HepG2 (cell line): ENCODE measurements at regions not wholly inside any gene's neighbourhood (a gene's known extent, or its start where the extent isn't known, plus 50 kb on each side); places are given as distances from the start of the nearest gene placed in this dataset.

ENCODE experiments used
- ATAC-seq: fragments of 200-7000 bp; cut with Tn5 transposase; 3 replicates; pipeline ENCODE4 v1.9.1; 2020; ENCODE audit warnings: mild to moderate bottlenecking, moderate library complexity
- BruUV-seq: library from RNA; stranded (reverse); fragments of 400-500 nt; replicated peaks from 2 replicates; lab custom pipeline; 2021; lab: Mats Ljungman, UMichigan
- CTCF ChIA-PET: fragments of 300-600 bp; formaldehyde crosslinking; extraction: SDS; loops from one replicate; lab custom pipeline; 2021; ENCODE audit warnings: low total read pairs, inconsistent platforms, low intra/inter-chr PET ratio; lab: Yijun Ruan, JAX
- POLR2A ChIA-PET: fragments of 350-600 bp; sonication (Branson Sonifier 250); formaldehyde crosslinking; loops from one replicate; lab custom pipeline; 2020; ENCODE audit warnings: antibody characterized with exemption, inconsistent platforms; lab: Yijun Ruan, JAX
- DNase-seq: peaks from one replicate; pipeline ENCODE4 v3.0.0-alpha.2; 2015; ENCODE audit warnings: low spot score
- FAIRE-seq: peaks from 3 replicates; lab custom pipeline; 2011; peaks lifted over from hg19 to GRCh38; lab: Jason Lieb, UNC
- H2AFZ ChIP-seq: one replicate; pipeline ENCODE4 v1.6.1; 2011; ENCODE audit warnings: low read length, inconsistent platforms
- H3K27ac ChIP-seq: fragments of 300-600 bp; 3 replicates; pipeline ENCODE4 v1.8.0; 2011; ENCODE audit warnings: mixed run types, mild to moderate bottlenecking, mixed read lengths, low read length, inconsistent platforms; ENCODE audit not compliant: insufficient read depth; ENCODE audit errors: extremely low read length
- H3K27me3 ChIP-seq, 2 experiments: fragments of 200-600 bp in 1 of 2; 2 replicates in 1 of 2; 3 replicates in 1 of 2; pipeline versions ENCODE4 v1.6.0 to v1.8.0; 2011; ENCODE audit warnings: low read length in 2 of 2, mild to moderate bottlenecking in 2 of 2, moderate library complexity in 2 of 2, inconsistent platforms in 1 of 2; ENCODE audit not compliant: insufficient read depth in 2 of 2, control insufficient read depth in 1 of 2
- H3K36me3 ChIP-seq, 2 experiments: fragments of 200-600 bp in 1 of 2; replicated peaks in 1 of 2; 2 replicates in 1 of 2; 3 replicates in 1 of 2; pipeline versions ENCODE4 v1.5.1 to v1.8.0; 2011; ENCODE audit warnings: low read length in 2 of 2, inconsistent platforms in 1 of 2; ENCODE audit not compliant: insufficient read depth in 2 of 2, control insufficient read depth in 1 of 2
- H3K4me1 ChIP-seq: 2 replicates; pipeline ENCODE4 v1.5.1; 2012; ENCODE audit warnings: low read length, inconsistent platforms; ENCODE audit not compliant: insufficient read depth
- H3K4me2 ChIP-seq: 2 replicates; pipeline ENCODE4 v1.6.0; 2011; ENCODE audit warnings: low read depth, low read length, inconsistent platforms
- H3K4me3 ChIP-seq, 3 experiments: fragments of 200-600 bp in 1 of 3; sonication (generic), shearing (Covaris generic) in 1 of 3; replicated peaks in 1 of 3; 2 replicates each; pipeline ENCODE4 v1.5.1; 2011 to 2016; ENCODE audit warnings: low read length in 3 of 3, inconsistent platforms in 2 of 3, low read depth in 2 of 3, mild to moderate bottlenecking in 2 of 3, control low read depth in 1 of 3, mixed read lengths in 1 of 3; ENCODE audit not compliant: insufficient read depth in 1 of 3
- H3K79me2 ChIP-seq: one replicate; pipeline ENCODE4 v1.6.1; 2011; ENCODE audit warnings: low read length, inconsistent platforms; ENCODE audit not compliant: insufficient read depth
- H3K9ac ChIP-seq: 2 replicates; pipeline ENCODE4 v1.6.0; 2011; ENCODE audit warnings: mild to moderate bottlenecking, low read depth, low read length, inconsistent platforms; ENCODE audit not compliant: insufficient read depth
- H3K9me3 ChIP-seq: 2 replicates; pipeline ENCODE4 v1.5.1; 2012; ENCODE audit warnings: mild to moderate bottlenecking, low read length
- H4K20me1 ChIP-seq: 2 replicates; pipeline ENCODE4 v1.6.0; 2011; ENCODE audit warnings: inconsistent platforms, mild to moderate bottlenecking, low read length, moderate library complexity; ENCODE audit not compliant: insufficient read depth
- EED ChIP-seq: sonication (generic); formaldehyde crosslinking; IDR thresholded peaks from 2 replicates; pipeline ENCODE4 v1.5.0; 2020; ENCODE audit warnings: mild to moderate bottlenecking, missing genetic modification reagents
- HNF4G ChIP-seq, 2 experiments: sonication (generic) in 1 of 2; formaldehyde crosslinking in 1 of 2; IDR thresholded peaks; 2 replicates each; pipeline versions ENCODE4 v1.4.0 to v1.6.1; 2011 to 2020; ENCODE audit warnings: borderline replicate concordance in 2 of 2, low read depth in 2 of 2, mild to moderate bottlenecking in 2 of 2, low read length in 1 of 2, missing genetic modification reagents in 1 of 2, moderate library complexity in 1 of 2
- MLLT10 ChIP-seq: sonication (generic); formaldehyde crosslinking; IDR thresholded peaks from 2 replicates; pipeline ENCODE4 v1.4.0; 2020; ENCODE audit warnings: missing genetic modification reagents
- NPAS2 ChIP-seq: sonication (generic); formaldehyde crosslinking; IDR thresholded peaks from 2 replicates; pipeline ENCODE4 v1.8.0; 2022; ENCODE audit warnings: mild to moderate bottlenecking, missing genetic modification reagents, borderline replicate concordance
- ZKSCAN1 ChIP-seq: fragments of 150-350 bp; IDR thresholded peaks from 2 replicates; pipeline ENCODE4 v1.6.1; 2014; ENCODE audit warnings: low read length
- ZNF160 ChIP-seq: sonication (generic); formaldehyde crosslinking; IDR thresholded peaks from 2 replicates; pipeline ENCODE4 v1.8.0; 2022; ENCODE audit warnings: mild to moderate bottlenecking, inconsistent platforms, missing genetic modification reagents
- ZNF3 ChIP-seq: IDR thresholded peaks from 2 replicates; pipeline ENCODE4 v1.7.0; 2017; ENCODE audit warnings: inconsistent platforms
- ZNF496 ChIP-seq: sonication (generic); formaldehyde crosslinking; IDR thresholded peaks from 2 replicates; pipeline ENCODE4 v1.8.1; 2023; ENCODE audit warnings: mild to moderate bottlenecking, moderate library complexity, missing genetic modification reagents; ENCODE audit not compliant: insufficient replicate concordance
- ZNF577 ChIP-seq: sonication (generic); formaldehyde crosslinking; IDR thresholded peaks from 2 replicates; pipeline ENCODE4 v1.4.0; 2020; ENCODE audit warnings: mild to moderate bottlenecking, low read depth, missing genetic modification reagents, borderline replicate concordance
- ZNF598 ChIP-seq: sonication (generic); formaldehyde crosslinking; IDR thresholded peaks from 2 replicates; pipeline ENCODE4 v1.5.1; 2020; ENCODE audit warnings: mild to moderate bottlenecking, missing genetic modification reagents, borderline replicate concordance
- ZSCAN29 ChIP-seq: sonication (generic); formaldehyde crosslinking; conservative IDR thresholded peaks from 2 replicates; pipeline ENCODE4 v1.4.0; 2020; ENCODE audit warnings: mild to moderate bottlenecking, missing genetic modification reagents
- WGBS: methylation state at CpG from one replicate; pipeline ENCODE4 v1.1.6; 2017; ENCODE audit warnings: low lambda C conversion rate; 5-methylcytosine and 5-hydroxymethylcytosine counted together
- in situ Hi-C: cut with HindIII; loops from 2 replicates; pipeline ENCODE4 v1.10.0; 2017; ENCODE audit warnings: low pct_unique_long_range_greater_than_20kb; ENCODE audit not compliant: extremely low pct_ligation_motif_present
- intact Hi-C: fragments of 100-400 bp; cut with micrococcal nuclease; formaldehyde crosslinking; loops from one replicate; pipeline ENCODE4 v1.10.0; 2022; ENCODE audit not compliant: unreplicated experiment
- TF ChIP-seq, protein P1 (sequence below): sonication (generic); IDR thresholded peaks from 2 replicates; pipeline ENCODE4 v1.6.1; 2016; ENCODE audit warnings: low read depth, borderline replicate concordance
- TF ChIP-seq, protein P2 (sequence below): sonication (generic); formaldehyde crosslinking; IDR thresholded peaks from 2 replicates; pipeline ENCODE4 v1.4.0; 2020; ENCODE audit warnings: missing genetic modification reagents, low read depth, mild to moderate bottlenecking, borderline replicate concordance
- TF ChIP-seq, protein P3 (sequence below): sonication (generic); formaldehyde crosslinking; IDR thresholded peaks from 2 replicates; pipeline ENCODE4 v1.5.0; 2020; ENCODE audit warnings: mild to moderate bottlenecking, missing genetic modification reagents, borderline replicate concordance
- TF ChIP-seq, protein P4 (sequence below): IDR thresholded peaks from 2 replicates; pipeline ENCODE4 v1.6.1; 2016; ENCODE audit warnings: control low read depth

DNA sequence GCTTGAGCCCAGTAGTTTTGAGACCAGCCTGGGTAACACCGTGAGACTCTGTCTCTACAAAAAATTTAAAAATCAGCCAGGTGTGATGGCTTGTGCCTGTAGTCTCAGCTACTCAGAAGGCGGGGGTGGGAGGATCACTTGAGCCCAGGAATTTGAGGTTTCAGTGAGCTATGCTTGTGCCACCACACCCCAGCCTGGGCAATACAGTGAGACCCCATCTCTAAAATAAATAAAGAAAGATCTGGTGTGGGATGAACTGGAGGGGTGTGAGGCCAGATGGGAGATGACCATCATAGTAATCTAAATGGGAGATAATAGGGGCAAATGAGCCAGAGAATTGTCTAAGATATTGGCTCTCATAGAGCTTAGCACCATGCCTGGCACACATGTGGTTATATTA lies 60.1 kb upstream of the TRABD2B start:
- in situ Hi-C loops: no loop called here
- 31% methylated on average over 2 of the region's 2 CpGs for WGBS
- no peak overlapping the region for H3K9ac ChIP-seq
- CTCF ChIA-PET: no interaction called here
- peaks cover 11% of the 10 kb centered on the region for H3K4me1 ChIP-seq
- no peak for DNase-seq
- H3K36me3 ChIP-seq: no peaks in the 10 kb centered on the region
- no peak overlapping the region for H3K27ac ChIP-seq
- no peak overlapping the region for H3K4me2 ChIP-seq
- H3K9me3 ChIP-seq: no peaks in the 10 kb centered on the region
- peaks cover 0 to 6% of the 10 kb centered on the region in 2 experiments; a peak in 1 of 5 replicates for H3K27me3 ChIP-seq
- H4K20me1 ChIP-seq: no peaks in the 10 kb centered on the region
- FAIRE-seq: no peak
- no peak overlapping the region for H2AFZ ChIP-seq
- no peak for ATAC-seq
- TF ChIP-seq, protein P1, sequence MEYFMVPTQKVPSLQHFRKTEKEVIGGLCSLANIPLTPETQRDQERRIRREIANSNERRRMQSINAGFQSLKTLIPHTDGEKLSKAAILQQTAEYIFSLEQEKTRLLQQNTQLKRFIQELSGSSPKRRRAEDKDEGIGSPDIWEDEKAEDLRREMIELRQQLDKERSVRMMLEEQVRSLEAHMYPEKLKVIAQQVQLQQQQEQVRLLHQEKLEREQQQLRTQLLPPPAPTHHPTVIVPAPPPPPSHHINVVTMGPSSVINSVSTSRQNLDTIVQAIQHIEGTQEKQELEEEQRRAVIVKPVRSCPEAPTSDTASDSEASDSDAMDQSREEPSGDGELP: no peak
- TF ChIP-seq ZSCAN29 (CRISPR knock-in tag) (no peak), ZNF577 (CRISPR knock-in tag) (no peak), ZNF598 (CRISPR knock-in tag) (no peak), MLLT10 (CRISPR knock-in tag) (no peak), ZNF160 (CRISPR knock-in tag) (no peak), HNF4G (IDR thresholded peaks at IDR 0.05; ENCODE audit: borderline replicate concordance, low read depth, low read length) (no peak), HNF4G (CRISPR knock-in tag; IDR thresholded peaks at IDR 0.05; ENCODE audit: borderline replicate concordance, low read depth) (no peak), ZNF496 (CRISPR knock-in tag) (no peak), EED (CRISPR knock-in tag) (no peak), ZNF3 (no peak), ZKSCAN1 (no peak), NPAS2 (CRISPR knock-in tag) (no peak)
- TF ChIP-seq, protein P2, sequence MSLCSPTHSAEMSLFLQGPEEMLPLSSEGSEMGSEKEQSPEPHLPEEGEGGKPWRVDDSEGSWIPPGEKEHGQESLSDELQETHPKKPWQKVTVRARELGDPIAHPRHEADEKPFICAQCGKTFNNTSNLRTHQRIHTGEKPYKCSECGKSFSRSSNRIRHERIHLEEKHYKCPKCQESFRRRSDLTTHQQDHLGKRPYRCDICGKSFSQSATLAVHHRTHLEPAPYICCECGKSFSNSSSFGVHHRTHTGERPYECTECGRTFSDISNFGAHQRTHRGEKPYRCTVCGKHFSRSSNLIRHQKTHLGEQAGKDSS (CRISPR knock-in tag): no peak
- TF ChIP-seq, protein P3, sequence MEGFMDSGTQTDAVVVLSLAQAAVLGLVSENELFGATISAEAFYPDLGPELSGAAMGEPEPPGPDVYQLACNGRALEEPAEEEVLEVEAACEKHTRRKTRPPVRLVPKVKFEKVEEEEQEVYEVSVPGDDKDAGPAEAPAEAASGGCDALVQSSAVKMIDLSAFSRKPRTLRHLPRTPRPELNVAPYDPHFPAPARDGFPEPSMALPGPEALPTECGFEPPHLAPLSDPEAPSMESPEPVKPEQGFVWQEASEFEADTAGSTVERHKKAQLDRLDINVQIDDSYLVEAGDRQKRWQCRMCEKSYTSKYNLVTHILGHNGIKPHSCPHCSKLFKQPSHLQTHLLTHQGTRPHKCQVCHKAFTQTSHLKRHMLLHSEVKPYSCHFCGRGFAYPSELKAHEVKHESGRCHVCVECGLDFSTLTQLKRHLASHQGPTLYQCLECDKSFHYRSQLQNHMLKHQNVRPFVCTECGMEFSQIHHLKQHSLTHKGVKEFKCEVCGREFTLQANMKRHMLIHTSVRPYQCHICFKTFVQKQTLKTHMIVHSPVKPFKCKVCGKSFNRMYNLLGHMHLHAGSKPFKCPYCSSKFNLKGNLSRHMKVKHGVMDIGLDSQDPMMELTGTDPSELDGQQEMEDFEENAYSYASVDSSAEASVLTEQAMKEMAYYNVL (CRISPR knock-in tag): no peak
- TF ChIP-seq, protein P4, sequence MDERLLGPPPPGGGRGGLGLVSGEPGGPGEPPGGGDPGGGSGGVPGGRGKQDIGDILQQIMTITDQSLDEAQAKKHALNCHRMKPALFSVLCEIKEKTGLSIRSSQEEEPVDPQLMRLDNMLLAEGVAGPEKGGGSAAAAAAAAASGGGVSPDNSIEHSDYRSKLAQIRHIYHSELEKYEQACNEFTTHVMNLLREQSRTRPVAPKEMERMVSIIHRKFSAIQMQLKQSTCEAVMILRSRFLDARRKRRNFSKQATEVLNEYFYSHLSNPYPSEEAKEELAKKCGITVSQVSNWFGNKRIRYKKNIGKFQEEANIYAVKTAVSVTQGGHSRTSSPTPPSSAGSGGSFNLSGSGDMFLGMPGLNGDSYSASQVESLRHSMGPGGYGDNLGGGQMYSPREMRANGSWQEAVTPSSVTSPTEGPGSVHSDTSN: no peak
- TF ChIP-seq, all 625 proteins: peak for 0
- BruUV-seq: no TSS peak
- no peak overlapping the region for H3K4me3 ChIP-seq
- no peaks in the 10 kb centered on the region for H3K79me2 ChIP-seq
- POLR2A ChIA-PET: no interaction called here
- intact Hi-C loops: no loop called here
